Heart left ventricle (tissue), 16 donors: ENCODE measurements at regions not wholly inside any gene's neighbourhood (a gene's known extent, or its start where the extent isn't known, plus 50 kb on each side); places are given as distances from the start of the nearest gene placed in this dataset.
A peak's percentile ranks its signal among the peaks of the same experiment; 100 is the strongest.

Source experiments
- ATAC-seq, 4 donors: fragments of 200-7000 bp; cut with Tn5 transposase; one replicate each; pipeline ENCODE4 v1.9.1; 2020 to 2022; ENCODE audit warnings: moderate library complexity in 4 of 4, mild to moderate bottlenecking in 3 of 4, moderate number of reproducible peaks in 1 of 4
- DNase-seq, 5 donors: peaks; one replicate each; pipeline ENCODE4 v3.0.0-alpha.2; 2020
- H3K27ac ChIP-seq, 12 donors: fragments of 200-600 bp; sonication (generic) in 4 of 12; one replicate each; pipeline versions ENCODE4 v1.5.0 to v1.8.0; 2016 to 2022; ENCODE audit warnings: mild to moderate bottlenecking in 2 of 12
- H3K27me3 ChIP-seq, 9 donors: fragments of 200-600 bp; sonication (generic) in 2 of 9; one replicate each; pipeline versions ENCODE4 v1.5.1 to v1.8.0; 2016 to 2022; ENCODE audit warnings: mild to moderate bottlenecking in 3 of 9
- H3K36me3 ChIP-seq, 9 donors: fragments of 200-600 bp; sonication (generic) in 2 of 9; one replicate each; pipeline versions ENCODE4 v1.5.0 to v1.8.0; 2018 to 2022; ENCODE audit warnings: mild to moderate bottlenecking in 2 of 9
- H3K4me1 ChIP-seq, 12 donors: fragments of 200-600 bp; sonication (generic) in 4 of 12; one replicate each; pipeline versions ENCODE4 v1.5.0 to v1.8.0; 2016 to 2022; ENCODE audit warnings: mild to moderate bottlenecking in 3 of 12
- H3K4me3 ChIP-seq, 12 donors: fragments of 200-600 bp; sonication (generic) in 4 of 12; one replicate each; pipeline versions ENCODE4 v1.5.0 to v1.8.0; 2017 to 2022; ENCODE audit warnings: mild to moderate bottlenecking in 9 of 12, moderate library complexity in 4 of 12
- H3K9me3 ChIP-seq, 12 donors: fragments of 200-600 bp; sonication (generic) in 4 of 12; one replicate each; pipeline versions ENCODE4 v1.5.0 to v1.8.0; 2016 to 2022; ENCODE audit warnings: mild to moderate bottlenecking in 1 of 12
- CTCF ChIP-seq, 12 donors: fragments of 200-600 bp; sonication (generic) in 4 of 12; IDR thresholded peaks; one replicate each; pipeline versions ENCODE4 v1.5.0 to v1.8.0; 2018 to 2022; ENCODE audit warnings: antibody characterized with exemption in 12 of 12, mild to moderate bottlenecking in 5 of 12
- POLR2A ChIP-seq, 2 donors: fragments of 450-650 bp; IDR thresholded peaks; one replicate each; pipeline ENCODE4 v1.6.1; 2017; ENCODE audit warnings: antibody characterized with exemption in 2 of 2, mild to moderate bottlenecking in 2 of 2, moderate library complexity in 2 of 2
- WGBS, 4 donors: extraction: QIAGEN DNeasy Blood & Tissue Kit in 2 of 4; methylation state at CpG; one replicate each; pipeline versions ENCODE4 v1.1.5 to v1.1.7; 2013 to 2018; 5-methylcytosine and 5-hydroxymethylcytosine counted together
- intact Hi-C, 10 donors: fragments of 100-400 bp; cut with DNase I; formaldehyde crosslinking; loops; one replicate each; pipeline versions ENCODE4 v1.11.1 to v1.14.2; 2022
- donor health status: ischemic (EF 13 %, LVEDD 7.1; RV severe dilation, severe dysfunction).
- donor health status: healthy with polysubstance abuse.
- donor health status: DM: no; HTN: yes; CAD: no.
- donor health status: DM: no; HTN: no; CAD: no.
- donor health status: ischemic (EF 25% LVEDD 6.9; RV normal size, moderate dysfunction).
- donor health status: ischemic (EF 25% LVEDD 5.7; RV mildly dilated, moderate dysfunction).
- donor health status: healthy.
- donor health status: DM: yes; HTN: yes; CAD: no.
- donor health status: ischemic (EF 35%, LVEDD 5.7; RV mildly dilated, moderate dysfunction).
- donor health status: nonischemic (EF 11% LVEDD 7.7; RV severe dilation, severe dysfunction).
- donor health status: DM: yes; HTN: yes; CAD: no.
- donor health status: PGD.
- donor health status: ischemic (EF 29% LVEDD 5.4; RV normal size, mild dysfunction).
- donor health status: nonischemic (EF 23%, LVEDD 6.1; RV moderate dilation, normal function).

GRCh38 chr6:163710532-163711470, 296.3 kb downstream of the QKI start:
- Histone ChIP-seq H3K4me3 (no peak overlapping the region), H3K4me1 (peaks cover 24 to 69% (median 63%) of the 10 kb centered on the region in 12 donors), H3K27me3 (no peaks in the 10 kb centered on the region), H3K9me3 (no peaks in the 10 kb centered on the region), H3K27ac (peak overlapping the region; percentile 67 to 88 (median 78)), H3K36me3 (no peaks in the 10 kb centered on the region)
- intact Hi-C loops = loop anchor here in 8 of 10 donors (2.0 to 10.0 kb wide), 12 partner anchors 52 to 528 kb away; partner anchors contain the start of gene QKI (in 1 of the 8)
- TF ChIP-seq CTCF (IDR thresholded peaks at IDR 0.05) = no peak
- TF ChIP-seq POLR2A (IDR thresholded peaks at IDR 0.05) = no peak
- WGBS, 4 donors = 35 to 44% (median 36%) methylated on average over 13 of the region's 13 CpGs
- peak; percentile 8 to 43 (median 26) for ATAC-seq
- DNase-seq = peak in 3 of 5 donors; percentile 38 to 59 (median 40)

GRCh38 chr6:163709693-163710092, 295.2 kb downstream of the QKI start:
- DNase-seq (peak; percentile 42 to 73 (median 68)), ATAC-seq (peak; percentile 35 to 81 (median 44))
- Histone ChIP-seq H3K36me3 (no peaks in the 10 kb centered on the region), H3K27me3 (no peaks in the 10 kb centered on the region), H3K4me3 (no peak overlapping the region), H3K27ac (peak overlapping the region; percentile 61 to 88 (median 78)), H3K9me3 (no peaks in the 10 kb centered on the region), H3K4me1 (peaks cover 24 to 69% (median 63%) of the 10 kb centered on the region in 12 donors)
- no peak for TF ChIP-seq CTCF (IDR thresholded peaks at IDR 0.05)
- TF ChIP-seq POLR2A (IDR thresholded peaks at IDR 0.05) = no peak
- intact Hi-C loops = loop anchor here (2.0 to 10.0 kb wide), 16 partner anchors 53 to 527 kb away; partner anchors contain the start of gene QKI (in 1 of the 10)
- WGBS, 4 donors = 48 to 70% (median 65%) methylated on average over 2 to 3 of the region's 3 CpGs

GRCh38 chr6:163709255-163709654, 294.7 kb downstream of the QKI start:
- intact Hi-C loops = loop anchor here in 6 of 10 donors (5.0 to 10.0 kb wide), 7 partner anchors 94 to 396 kb away; no protein-coding TSS in a partner anchor
- ATAC-seq (peak in 2 of 4 donors; percentile 1), DNase-seq (peak in 1 of 5 donors; percentile 28)
- 64 to 77% (median 66%) methylated on average over 1 to 6 of the region's 6 CpGs for WGBS, 4 donors
- Histone ChIP-seq H3K9me3 (no peaks in the 10 kb centered on the region), H3K4me3 (no peak overlapping the region), H3K4me1 (peaks cover 24 to 69% (median 63%) of the 10 kb centered on the region in 12 donors), H3K27ac (peak overlapping the region; percentile 55 to 88 (median 78)), H3K27me3 (no peaks in the 10 kb centered on the region), H3K36me3 (no peaks in the 10 kb centered on the region)
- no peak for TF ChIP-seq POLR2A (IDR thresholded peaks at IDR 0.05)
- TF ChIP-seq CTCF (IDR thresholded peaks at IDR 0.05) = no peak

- peak overlapping the region in 9 of 12 donors; percentile 61 to 88 (median 78) for H3K27ac ChIP-seq
- H3K4me3 ChIP-seq = no peak overlapping the region
- H3K9me3 ChIP-seq = no peaks in the 10 kb centered on the region
- no peaks in the 10 kb centered on the region for H3K36me3 ChIP-seq
- H3K4me1 ChIP-seq = peaks cover 24 to 69% (median 63%) of the 10 kb centered on the region in 12 donors
- no peak for TF ChIP-seq CTCF (IDR thresholded peaks at IDR 0.05)
- TF ChIP-seq POLR2A (IDR thresholded peaks at IDR 0.05) = no peak
- no peaks in the 10 kb centered on the region for H3K27me3 ChIP-seq
- no peak for DNase-seq
- WGBS, 4 donors = 72 to 89% (median 85%) methylated on average over 7 of the region's 7 CpGs
- ATAC-seq = no peak
- intact Hi-C loops = loop anchor here in 6 of 10 donors (5.0 to 10.0 kb wide), 7 partner anchors 94 to 396 kb away; no protein-coding TSS in a partner anchor
Measured at GRCh38 chr6:163708466-163708865, 293.9 kb downstream of the QKI start.
